ENCODE measurements at regions not wholly inside any gene's neighbourhood (a gene's known extent, or its start where the extent isn't known, plus 50 kb on each side); places are given as distances from the start of the nearest gene placed in this dataset.

DNA sequence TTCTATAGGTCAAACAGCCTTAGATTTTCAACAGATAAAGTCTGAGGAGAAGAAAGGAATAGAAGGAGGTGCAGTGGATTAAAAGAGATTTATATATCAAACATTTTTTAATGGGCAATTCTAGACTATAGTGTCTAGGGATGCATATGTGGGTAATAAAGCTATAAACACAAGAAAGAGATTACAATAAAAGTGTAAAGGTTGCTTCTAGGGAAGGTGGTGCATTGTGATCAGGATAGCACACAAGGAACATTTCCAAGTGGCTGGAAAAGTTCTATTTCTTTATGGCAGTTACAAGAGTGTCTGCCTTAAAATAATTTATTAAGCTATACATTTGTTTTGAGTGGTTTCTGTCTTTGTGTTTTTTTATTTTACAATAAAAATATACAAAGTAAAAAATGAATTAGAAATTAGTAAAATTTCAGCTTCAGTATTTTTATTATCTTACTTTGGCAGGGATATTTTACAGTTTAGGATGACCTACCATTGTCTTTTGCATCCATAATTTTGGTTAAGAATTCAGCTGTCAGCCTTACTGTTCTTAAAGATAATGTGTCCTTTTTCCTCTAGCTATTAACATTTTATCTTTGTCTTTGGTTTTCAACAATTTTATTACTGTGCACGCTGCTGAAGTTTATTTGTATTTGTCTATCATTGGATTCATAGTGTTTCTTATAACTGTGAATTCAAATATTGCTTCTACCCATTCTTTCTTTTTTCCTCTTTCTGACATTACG, 221.8 kb downstream of the LACC1 start:
- Histone ChIP-seq H3K9me3 (no peaks in the 10 kb centered on the region), H3K36me3 (no peaks in the 10 kb centered on the region), H3K27me3 (no peaks in the 10 kb centered on the region), H3K4me3 (ENCODE audit: low read depth in 1 of 2, low read length in 1 of 2) (no peak overlapping the region), H3K4me1 (ENCODE audit: control insufficient read depth in 1 of 2, insufficient read depth in 1 of 2, low read depth in 1 of 2, low read length in 1 of 2) (no peaks in the 10 kb centered on the region), H3K27ac (no peak overlapping the region)
- TF ChIP-seq, protein P1, sequence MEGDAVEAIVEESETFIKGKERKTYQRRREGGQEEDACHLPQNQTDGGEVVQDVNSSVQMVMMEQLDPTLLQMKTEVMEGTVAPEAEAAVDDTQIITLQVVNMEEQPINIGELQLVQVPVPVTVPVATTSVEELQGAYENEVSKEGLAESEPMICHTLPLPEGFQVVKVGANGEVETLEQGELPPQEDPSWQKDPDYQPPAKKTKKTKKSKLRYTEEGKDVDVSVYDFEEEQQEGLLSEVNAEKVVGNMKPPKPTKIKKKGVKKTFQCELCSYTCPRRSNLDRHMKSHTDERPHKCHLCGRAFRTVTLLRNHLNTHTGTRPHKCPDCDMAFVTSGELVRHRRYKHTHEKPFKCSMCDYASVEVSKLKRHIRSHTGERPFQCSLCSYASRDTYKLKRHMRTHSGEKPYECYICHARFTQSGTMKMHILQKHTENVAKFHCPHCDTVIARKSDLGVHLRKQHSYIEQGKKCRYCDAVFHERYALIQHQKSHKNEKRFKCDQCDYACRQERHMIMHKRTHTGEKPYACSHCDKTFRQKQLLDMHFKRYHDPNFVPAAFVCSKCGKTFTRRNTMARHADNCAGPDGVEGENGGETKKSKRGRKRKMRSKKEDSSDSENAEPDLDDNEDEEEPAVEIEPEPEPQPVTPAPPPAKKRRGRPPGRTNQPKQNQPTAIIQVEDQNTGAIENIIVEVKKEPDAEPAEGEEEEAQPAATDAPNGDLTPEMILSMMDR (IDR thresholded peaks at IDR 0.05) = no peak

DNA sequence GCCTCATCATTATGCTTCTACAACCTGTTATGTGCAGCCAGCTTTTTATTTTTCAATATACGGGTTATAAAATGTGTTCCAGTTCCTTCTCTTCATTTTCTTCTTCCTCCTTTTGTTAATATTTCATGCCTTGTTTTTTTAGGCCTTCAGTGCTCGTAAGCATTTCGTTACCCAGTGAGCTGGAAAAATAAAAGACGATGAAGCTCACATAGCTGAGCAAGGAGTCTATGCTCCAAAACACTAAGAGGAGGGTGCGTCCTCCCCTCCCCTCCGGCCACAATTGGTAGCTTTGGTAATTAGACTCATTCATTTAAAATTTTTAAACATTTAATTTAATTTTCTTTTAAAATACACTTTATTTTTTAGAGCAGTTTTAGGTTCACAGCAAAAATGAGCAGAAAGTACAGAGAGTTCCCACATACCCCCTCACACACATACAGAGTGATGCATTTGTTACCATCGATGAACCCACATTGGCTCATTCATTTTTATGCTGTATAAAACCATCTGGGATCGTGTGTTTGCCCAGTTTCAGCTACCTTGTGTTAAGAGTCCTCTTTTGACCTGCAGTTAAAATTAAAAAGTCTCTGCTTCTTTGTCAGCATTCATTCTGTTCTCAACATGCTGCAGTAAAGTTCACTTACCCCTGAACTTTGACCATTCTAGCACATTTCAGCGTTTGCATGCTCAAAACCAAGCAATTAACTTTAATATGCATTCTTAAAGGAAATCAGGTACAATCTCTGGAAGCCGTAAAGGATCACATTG, 223.9 kb downstream of the LACC1 start:
- H3K27ac ChIP-seq = no peak overlapping the region
- H3K4me1 ChIP-seq (ENCODE audit: control insufficient read depth in 1 of 2, insufficient read depth in 1 of 2, low read depth in 1 of 2, low read length in 1 of 2) = no peaks in the 10 kb centered on the region
- H3K36me3 ChIP-seq = no peaks in the 10 kb centered on the region
- no peaks in the 10 kb centered on the region for H3K27me3 ChIP-seq
- H3K9me3 ChIP-seq = no peaks in the 10 kb centered on the region
- TF ChIP-seq, protein P1 (IDR thresholded peaks at IDR 0.05) = no peak
- no peak overlapping the region for H3K4me3 ChIP-seq (ENCODE audit: low read depth in 1 of 2, low read length in 1 of 2)

DNA sequence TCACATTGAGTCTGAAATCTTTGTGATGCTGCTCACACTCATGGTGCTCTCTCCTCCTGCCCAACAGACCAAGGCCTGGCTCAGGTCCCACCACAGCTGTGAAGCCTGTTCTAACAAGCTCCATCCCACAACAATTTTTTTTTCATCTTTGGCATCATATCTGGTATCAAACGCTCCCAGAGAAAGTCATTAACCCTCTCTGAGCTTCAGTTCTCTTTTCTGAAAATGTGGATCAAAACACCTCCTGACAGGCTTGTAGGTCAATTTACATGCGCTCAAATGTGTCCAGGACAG, 224.4 kb downstream of the LACC1 start:
- no peaks in the 10 kb centered on the region for H3K9me3 ChIP-seq
- H3K27ac ChIP-seq = no peak overlapping the region
- H3K4me3 ChIP-seq (ENCODE audit: low read depth in 1 of 2, low read length in 1 of 2) = no peak overlapping the region
- H3K4me1 ChIP-seq (ENCODE audit: control insufficient read depth in 1 of 2, insufficient read depth in 1 of 2, low read depth in 1 of 2, low read length in 1 of 2) = no peaks in the 10 kb centered on the region
- TF ChIP-seq, protein P1 (IDR thresholded peaks at IDR 0.05) = no peak
- H3K27me3 ChIP-seq = no peaks in the 10 kb centered on the region
- no peaks in the 10 kb centered on the region for H3K36me3 ChIP-seq

DNA sequence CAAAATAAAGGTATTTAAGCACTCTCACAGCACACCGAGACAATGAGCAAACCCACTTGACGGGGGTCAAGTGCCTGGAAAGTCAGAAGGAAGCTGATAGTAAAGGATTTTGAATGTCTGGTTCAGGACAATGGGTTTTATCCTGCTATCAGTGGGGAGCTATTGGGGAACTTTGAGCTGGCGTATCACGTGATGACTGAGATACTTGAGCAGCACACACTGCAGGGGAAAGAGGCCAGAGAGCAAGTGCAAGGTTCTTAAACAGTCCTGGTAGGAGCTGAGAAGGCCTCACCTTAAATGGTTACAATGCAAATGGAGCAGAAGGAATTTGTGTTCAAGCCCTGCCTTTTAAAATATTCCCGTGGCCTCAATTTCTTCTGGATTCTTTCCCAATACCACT, 225.3 kb downstream of the LACC1 start:
- Histone ChIP-seq H3K4me1 (ENCODE audit: control insufficient read depth in 1 of 2, insufficient read depth in 1 of 2, low read depth in 1 of 2, low read length in 1 of 2) (no peaks in the 10 kb centered on the region), H3K36me3 (no peaks in the 10 kb centered on the region), H3K4me3 (ENCODE audit: low read depth in 1 of 2, low read length in 1 of 2) (no peak overlapping the region), H3K27me3 (no peaks in the 10 kb centered on the region), H3K9me3 (no peaks in the 10 kb centered on the region), H3K27ac (no peak overlapping the region)
- TF ChIP-seq, protein P1 (IDR thresholded peaks at IDR 0.05) = no peak

DNA sequence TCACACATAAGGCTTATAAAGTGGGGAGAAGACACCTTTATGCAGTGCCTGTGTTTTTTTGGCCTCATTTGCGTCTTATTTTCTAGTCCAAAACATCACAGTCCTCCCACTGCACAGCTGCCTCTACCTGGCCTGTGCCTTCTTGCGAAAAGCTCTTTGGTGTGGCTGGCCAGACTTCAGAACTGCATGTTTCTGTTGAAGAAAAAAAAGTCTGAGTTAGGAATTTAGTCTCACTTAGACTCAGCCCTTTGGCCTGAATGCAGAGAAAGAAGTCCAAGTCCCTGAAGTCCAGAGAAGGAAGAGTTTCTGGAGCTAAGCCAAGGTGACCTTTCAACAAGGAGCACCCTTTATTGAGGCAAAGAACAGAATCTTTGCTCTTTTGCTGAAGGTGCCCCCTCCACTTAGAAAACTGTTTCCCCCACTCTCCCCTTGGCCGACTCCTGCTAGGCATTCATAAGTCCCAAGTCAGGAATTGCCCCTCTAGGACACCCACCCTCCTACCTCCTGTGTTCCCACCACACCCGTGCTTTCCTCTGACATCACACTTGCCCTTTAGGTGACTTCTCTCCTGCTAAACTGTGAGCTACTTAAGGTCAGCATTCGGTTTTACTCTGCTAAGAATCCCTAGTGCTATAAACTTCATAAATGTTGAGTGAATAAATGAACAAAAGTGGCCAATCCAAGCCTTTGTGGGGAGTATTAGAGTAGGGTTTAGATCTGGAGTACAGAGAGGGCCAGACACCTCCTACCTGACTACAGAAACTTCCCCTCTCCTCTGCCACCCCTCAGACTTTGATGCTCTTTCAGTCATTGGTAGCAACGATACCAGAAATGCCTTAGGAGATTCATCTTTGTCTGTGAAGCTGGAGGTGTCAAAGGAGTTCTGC, 226.8 kb downstream of the LACC1 start:
- Histone ChIP-seq H3K4me3 (ENCODE audit: low read depth in 1 of 2, low read length in 1 of 2) (no peak overlapping the region), H3K4me1 (ENCODE audit: control insufficient read depth in 1 of 2, insufficient read depth in 1 of 2, low read depth in 1 of 2, low read length in 1 of 2) (no peaks in the 10 kb centered on the region), H3K9me3 (no peaks in the 10 kb centered on the region), H3K27me3 (no peaks in the 10 kb centered on the region), H3K36me3 (no peaks in the 10 kb centered on the region), H3K27ac (no peak overlapping the region)
- TF ChIP-seq, protein P1 (IDR thresholded peaks at IDR 0.05) = no peak

Measured in neutrophil (primary cell).